Chondrocyte (in vitro differentiated cells): ENCODE measurements at regions not wholly inside any gene's neighbourhood (a gene's known extent, or its start where the extent isn't known, plus 50 kb on each side); places are given as distances from the start of the nearest gene placed in this dataset.

Experiments
- DNase-seq: peaks from one replicate; pipeline ENCODE4 v3.0.0; 2021; ENCODE audit warnings: mixed read lengths, low spot score
- H3K27ac Mint-ChIP-seq: one replicate; pipeline ENCODE4 v1.8.0; 2021; ENCODE audit warnings: mild to moderate bottlenecking, moderate library complexity, mixed read lengths; ENCODE audit not compliant: unreplicated experiment
- H3K27me3 Mint-ChIP-seq: 2 replicates; pipeline ENCODE4 v1.8.0; 2021; ENCODE audit warnings: low read depth, mixed read lengths
- H3K36me3 Mint-ChIP-seq: 2 replicates; pipeline ENCODE4 v1.8.0; 2021; ENCODE audit warnings: low read depth, mixed read lengths
- H3K4me1 Mint-ChIP-seq: 2 replicates; pipeline ENCODE4 v1.8.0; 2021; ENCODE audit warnings: low read depth, mild to moderate bottlenecking, mixed read lengths
- H3K4me3 Mint-ChIP-seq: one replicate; pipeline ENCODE4 v1.8.0; 2021; ENCODE audit warnings: mild to moderate bottlenecking, moderate library complexity, mixed read lengths; ENCODE audit not compliant: unreplicated experiment
- H3K9me3 Mint-ChIP-seq: 2 replicates; pipeline ENCODE4 v1.8.0; 2021; ENCODE audit warnings: low read depth, mixed read lengths
- TF ChIP-seq, protein P1 (sequence below): fragments of 200-600 bp; sonication (generic); IDR thresholded peaks from 2 replicates; pipeline ENCODE4 v1.5.0; 2021; ENCODE audit warnings: antibody characterized with exemption, mild to moderate bottlenecking, moderate library complexity

DNA sequence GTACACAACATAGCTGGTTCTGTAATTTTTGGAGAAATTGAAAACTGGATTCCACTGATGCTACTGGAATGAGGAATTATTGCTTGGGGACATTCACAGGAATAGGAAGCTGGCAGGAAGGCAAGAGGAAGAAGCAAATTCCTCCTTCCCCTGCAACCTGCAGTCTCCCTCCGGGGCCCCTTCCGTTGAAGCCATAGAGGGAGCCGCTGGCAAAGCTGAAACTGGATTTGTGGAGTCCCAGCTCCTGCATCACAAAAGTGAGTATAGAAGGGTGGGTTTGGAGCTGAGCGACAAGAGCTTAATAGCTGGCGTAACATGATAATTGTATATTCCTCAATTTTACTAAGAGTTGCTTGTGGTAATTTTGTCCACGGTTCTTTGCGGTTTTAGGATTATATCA, 190.8 kb downstream of the ADRA2A start:
- H3K27me3 Mint-ChIP-seq = peaks cover 17% of the 10 kb centered on the region
- H3K27ac Mint-ChIP-seq = no peak overlapping the region
- TF ChIP-seq, protein P1, sequence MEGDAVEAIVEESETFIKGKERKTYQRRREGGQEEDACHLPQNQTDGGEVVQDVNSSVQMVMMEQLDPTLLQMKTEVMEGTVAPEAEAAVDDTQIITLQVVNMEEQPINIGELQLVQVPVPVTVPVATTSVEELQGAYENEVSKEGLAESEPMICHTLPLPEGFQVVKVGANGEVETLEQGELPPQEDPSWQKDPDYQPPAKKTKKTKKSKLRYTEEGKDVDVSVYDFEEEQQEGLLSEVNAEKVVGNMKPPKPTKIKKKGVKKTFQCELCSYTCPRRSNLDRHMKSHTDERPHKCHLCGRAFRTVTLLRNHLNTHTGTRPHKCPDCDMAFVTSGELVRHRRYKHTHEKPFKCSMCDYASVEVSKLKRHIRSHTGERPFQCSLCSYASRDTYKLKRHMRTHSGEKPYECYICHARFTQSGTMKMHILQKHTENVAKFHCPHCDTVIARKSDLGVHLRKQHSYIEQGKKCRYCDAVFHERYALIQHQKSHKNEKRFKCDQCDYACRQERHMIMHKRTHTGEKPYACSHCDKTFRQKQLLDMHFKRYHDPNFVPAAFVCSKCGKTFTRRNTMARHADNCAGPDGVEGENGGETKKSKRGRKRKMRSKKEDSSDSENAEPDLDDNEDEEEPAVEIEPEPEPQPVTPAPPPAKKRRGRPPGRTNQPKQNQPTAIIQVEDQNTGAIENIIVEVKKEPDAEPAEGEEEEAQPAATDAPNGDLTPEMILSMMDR = no peak
- no peaks in the 10 kb centered on the region for H3K4me1 Mint-ChIP-seq
- H3K9me3 Mint-ChIP-seq = peaks cover 8% of the 10 kb centered on the region
- no peak overlapping the region for H3K4me3 Mint-ChIP-seq
- no peak for DNase-seq
- H3K36me3 Mint-ChIP-seq = no peaks in the 10 kb centered on the region

DNA sequence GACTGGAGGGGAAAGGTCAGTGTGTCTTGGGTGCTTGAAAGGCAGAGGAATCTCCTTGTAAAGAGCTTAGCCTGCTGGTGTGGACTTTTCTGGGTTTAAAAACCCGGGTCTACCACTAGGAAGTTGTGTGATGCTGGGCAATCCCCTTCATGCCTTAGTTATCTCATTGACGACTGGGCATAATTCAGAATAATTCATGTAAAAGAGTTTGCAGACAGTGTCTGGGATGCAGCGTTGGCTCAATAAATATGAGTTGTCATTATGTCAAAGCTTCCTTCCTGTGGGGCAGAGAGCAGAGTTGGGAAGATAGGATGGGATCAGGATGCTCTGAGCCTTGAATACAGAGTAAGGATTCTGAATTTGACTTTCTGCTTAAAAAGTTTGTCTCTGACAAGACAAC, 196.4 kb downstream of the ADRA2A start:
- Mint-ChIP-seq H3K4me3 (no peak overlapping the region), H3K9me3 (no peaks in the 10 kb centered on the region), H3K27me3 (peaks cover 14% of the 10 kb centered on the region), H3K4me1 (no peaks in the 10 kb centered on the region), H3K27ac (no peak overlapping the region), H3K36me3 (no peaks in the 10 kb centered on the region)
- TF ChIP-seq, protein P1 = no peak
- no peak for DNase-seq

DNA sequence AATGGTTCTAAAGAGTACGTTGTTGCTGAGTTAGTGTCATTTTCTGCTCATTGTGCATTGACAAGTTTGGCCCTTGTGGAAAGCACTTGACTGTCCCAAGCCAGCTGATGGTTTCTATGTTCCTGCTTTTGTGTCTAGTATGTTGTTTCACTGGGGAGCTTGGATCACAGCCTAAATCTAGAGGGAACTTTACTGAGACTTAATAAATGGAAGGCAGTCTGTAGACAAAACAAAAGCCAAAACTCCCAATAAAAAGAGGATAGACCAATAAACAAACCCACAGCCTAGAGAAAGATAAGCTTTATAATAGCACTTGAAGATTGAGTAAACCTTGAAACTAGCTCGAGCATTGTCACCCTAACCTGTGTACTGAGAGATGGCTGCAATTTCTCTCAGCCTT, 196.8 kb downstream of the ADRA2A start:
- DNase-seq = no peak
- Mint-ChIP-seq H3K27me3 (peaks cover 14% of the 10 kb centered on the region), H3K9me3 (peaks cover 3% of the 10 kb centered on the region), H3K36me3 (no peaks in the 10 kb centered on the region), H3K4me3 (no peak overlapping the region), H3K27ac (no peak overlapping the region), H3K4me1 (no peaks in the 10 kb centered on the region)
- TF ChIP-seq, protein P1 = no peak

DNA sequence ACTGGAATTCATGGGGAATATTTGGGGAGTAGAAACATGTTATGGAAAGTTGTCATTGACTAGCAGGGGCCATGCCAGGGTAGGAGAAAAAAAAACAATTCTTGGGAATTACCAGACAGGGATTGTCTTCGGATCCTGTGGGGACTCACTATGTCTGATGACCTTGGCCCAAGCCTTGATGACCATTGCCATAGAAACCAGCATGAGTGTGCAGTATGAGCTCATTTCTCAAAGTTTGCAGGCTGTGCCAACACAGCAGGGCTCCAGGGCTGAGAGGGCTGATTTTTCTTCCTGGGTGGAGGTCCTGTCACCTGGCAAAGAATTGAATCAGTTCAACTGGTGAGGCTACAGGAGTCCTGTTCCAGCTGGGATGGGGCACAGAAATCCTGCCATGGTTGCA, 198.3 kb downstream of the ADRA2A start:
- H3K36me3 Mint-ChIP-seq = no peaks in the 10 kb centered on the region
- DNase-seq = no peak
- H3K4me1 Mint-ChIP-seq = no peaks in the 10 kb centered on the region
- no peak overlapping the region for H3K27ac Mint-ChIP-seq
- H3K4me3 Mint-ChIP-seq = no peak overlapping the region
- peaks cover 12% of the 10 kb centered on the region for H3K27me3 Mint-ChIP-seq
- peaks cover 3% of the 10 kb centered on the region for H3K9me3 Mint-ChIP-seq
- TF ChIP-seq, protein P1 = no peak

DNA sequence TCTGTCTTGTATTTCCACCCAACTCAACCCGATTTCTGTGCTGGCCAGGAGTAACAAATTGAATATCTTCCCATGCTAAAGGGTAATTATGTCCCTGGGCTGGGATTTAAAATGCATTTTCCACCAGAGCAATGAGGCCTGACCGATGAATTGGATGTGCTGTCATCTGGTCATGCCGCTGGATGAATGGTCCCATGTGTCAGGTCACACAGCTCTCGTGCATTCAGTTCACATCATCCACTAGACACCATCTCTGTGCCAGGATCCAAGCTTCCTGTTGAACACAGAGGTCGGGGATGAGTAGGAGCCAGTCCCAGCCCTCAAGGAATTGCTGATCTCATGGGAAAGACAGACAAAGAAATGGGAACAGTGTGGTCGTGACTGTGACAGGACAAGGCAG, 200.8 kb downstream of the ADRA2A start:
- Mint-ChIP-seq H3K27ac (no peak overlapping the region), H3K9me3 (peaks cover 3% of the 10 kb centered on the region), H3K27me3 (peaks cover 9% of the 10 kb centered on the region), H3K36me3 (no peaks in the 10 kb centered on the region), H3K4me3 (no peak overlapping the region), H3K4me1 (no peaks in the 10 kb centered on the region)
- TF ChIP-seq, protein P1 = no peak
- DNase-seq = no peak
